ENCODE measurements at regions not wholly inside any gene's neighbourhood (a gene's known extent, or its start where the extent isn't known, plus 50 kb on each side); places are given as distances from the start of the nearest gene placed in this dataset.

- Histone ChIP-seq H3K36me3 (ENCODE audit: insufficient read depth, low read length) (no peaks in the 10 kb centered on the region; the same call in 1 of the 2 replicates), H3K27ac (ENCODE audit: low read depth, low read length, poor library complexity, severe bottlenecking) (no peak overlapping the region), H4K20me1 (ENCODE audit: insufficient read depth, low read length) (no peaks in the 10 kb centered on the region), H3K4me1 (ENCODE audit: insufficient read depth, low read length, poor library complexity, severe bottlenecking) (no peaks in the 10 kb centered on the region), H2AFZ (ENCODE audit: low read length) (peak overlapping the region; percentile 70), H3K9me3 (ENCODE audit: low read length) (peaks cover 17% of the 10 kb centered on the region; the same call in 1 of the 2 replicates), H3K4me3 (ENCODE audit: low read depth, low read length, poor library complexity, severe bottlenecking) (no peak overlapping the region), H3K9me2 (ENCODE audit: insufficient read depth, low read length) (no peaks in the 10 kb centered on the region), H3K4me2 (ENCODE audit: low read length) (no peak overlapping the region), H3K79me2 (ENCODE audit: insufficient read depth, low read depth, low read length) (no peaks in the 10 kb centered on the region)
- CTCF ChIA-PET (ENCODE audit: unreplicated experiment): interaction anchor here (0.6 kb wide), 1 partner anchor 55 kb away, joined by 3 read pairs; no protein-coding TSS in a partner anchor
- POLR2A ChIA-PET: interaction anchor here (0.6 to 1.1 kb wide), 5 partner anchors 21 to 445 kb away, joined by 3 to 5 read pairs (median 3); no protein-coding TSS in a partner anchor
- DNase-seq (ENCODE audit: low spot score): no peak
- intact Hi-C loops (cut with micrococcal nuclease; ENCODE audit: unreplicated experiment): no loop called here
- no TSS peak for BruUV-seq (replicated peaks)
- TF ChIP-seq CTCF (conservative IDR thresholded peaks at IDR 0.05; ENCODE audit: low read length): no peak
- TF ChIP-seq EZH2phosphoT487 (IDR thresholded peaks at IDR 0.05; ENCODE audit: borderline replicate concordance, low read depth, low read length): no peak
Observed at GRCh38 chr12:32051511-32052211, 55.0 kb upstream of the BICD1 start.

- Histone ChIP-seq H4K20me1 (ENCODE audit: insufficient read depth, low read length) (no peaks in the 10 kb centered on the region), H3K27ac (ENCODE audit: low read depth, low read length, poor library complexity, severe bottlenecking) (no peak overlapping the region), H3K79me2 (ENCODE audit: insufficient read depth, low read depth, low read length) (no peaks in the 10 kb centered on the region), H3K9me2 (ENCODE audit: insufficient read depth, low read length) (no peaks in the 10 kb centered on the region), H3K4me2 (ENCODE audit: low read length) (no peak overlapping the region), H3K4me1 (ENCODE audit: insufficient read depth, low read length, poor library complexity, severe bottlenecking) (no peaks in the 10 kb centered on the region), H3K36me3 (ENCODE audit: insufficient read depth, low read length) (no peaks in the 10 kb centered on the region; the same call in 1 of the 2 replicates), H2AFZ (ENCODE audit: low read length) (peak overlapping the region; percentile 70; the same call in 1 of the 2 replicates), H3K9me3 (ENCODE audit: low read length) (peaks cover 17% of the 10 kb centered on the region; the same call in 1 of the 2 replicates), H3K4me3 (ENCODE audit: low read depth, low read length, poor library complexity, severe bottlenecking) (no peak overlapping the region)
- POLR2A ChIA-PET: no interaction called here
- intact Hi-C loops (cut with micrococcal nuclease; ENCODE audit: unreplicated experiment): no loop called here
- no TSS peak for BruUV-seq (replicated peaks)
- no peak for DNase-seq (ENCODE audit: low spot score)
- CTCF ChIA-PET (ENCODE audit: unreplicated experiment): no interaction called here
- TF ChIP-seq CTCF (conservative IDR thresholded peaks at IDR 0.05; ENCODE audit: low read length) (no peak), EZH2phosphoT487 (IDR thresholded peaks at IDR 0.05; ENCODE audit: borderline replicate concordance, low read depth, low read length) (no peak)
Observed at GRCh38 chr12:32052212-32052713, 54.4 kb upstream of the BICD1 start.

Data from OCI-LY7 (cell line).